Gastrocnemius medialis (tissue), 4 donors: ENCODE measurements at regions not wholly inside any gene's neighbourhood (a gene's known extent, or its start where the extent isn't known, plus 50 kb on each side); places are given as distances from the start of the nearest gene placed in this dataset.

Experiments
- ATAC-seq, 2 donors: fragments of 150-250 bp; one replicate each; pipeline ENCODE4 v1.9.1; 2016
- DNase-seq, 2 donors: peaks; one replicate each; pipeline ENCODE4 v3.0.0-alpha.2; 2019
- H3K27ac ChIP-seq, 4 donors: fragments of 200-600 bp; sonication (generic); 1 replicate in 1 of 4; 2 replicates in 3 of 4; pipeline ENCODE4 v1.5.1; 2016 to 2018; ENCODE audit warnings: mild to moderate bottlenecking in 2 of 4, moderate library complexity in 1 of 4
- H3K27me3 ChIP-seq, 3 donors: fragments of 200-600 bp; sonication (generic) in 2 of 3; 1 replicate in 1 of 3; 2 replicates in 2 of 3; pipeline versions ENCODE4 v1.5.1 to v1.6.0; 2016 to 2019; ENCODE audit warnings: mild to moderate bottlenecking in 1 of 3, moderate library complexity in 1 of 3
- H3K36me3 ChIP-seq, 2 donors: fragments of 200-600 bp; sonication (generic) in 1 of 2; one replicate each; pipeline ENCODE4 v1.5.1; 2017 to 2018
- H3K4me1 ChIP-seq, 2 donors: fragments of 200-600 bp; sonication (generic) in 1 of 2; one replicate each; pipeline ENCODE4 v1.5.1; 2016 to 2017; ENCODE audit warnings: mild to moderate bottlenecking in 2 of 2
- H3K4me3 ChIP-seq, 4 donors: fragments of 200-600 bp; sonication (generic) in 3 of 4; 1 replicate in 1 of 4; 2 replicates in 3 of 4; pipeline ENCODE4 v1.5.1; 2016 to 2019; ENCODE audit warnings: mild to moderate bottlenecking in 2 of 4
- H3K9me3 ChIP-seq, 3 donors: fragments of 200-600 bp; sonication (generic) in 2 of 3; 1 replicate in 1 of 3; 2 replicates in 2 of 3; pipeline ENCODE4 v1.5.1; 2016 to 2019
- CTCF ChIP-seq, 5 experiments: fragments of 450-650 bp in 3 of 5; fragments of 200-600 bp in 2 of 5; sonication (generic) in 2 of 5; IDR thresholded peaks in 4 of 5; conservative IDR thresholded peaks in 1 of 5; 1 replicate in 4 of 5; 2 replicates in 1 of 5; pipeline ENCODE4 v1.5.1; 2016 to 2019; ENCODE audit warnings: antibody characterized with exemption in 5 of 5, mild to moderate bottlenecking in 3 of 5, moderate library complexity in 3 of 5
- POLR2A ChIP-seq, 2 donors: fragments of 450-650 bp; IDR thresholded peaks; one replicate each; pipeline ENCODE4 v1.6.1; 2017; ENCODE audit warnings: antibody characterized with exemption in 2 of 2, mild to moderate bottlenecking in 2 of 2, moderate library complexity in 2 of 2
- in situ Hi-C, 4 donors: fragments of 200-750 bp; cut with MboI; loops; one replicate each; pipeline versions ENCODE4 v1.15.0 to v1.8.0; 2017; ENCODE audit warnings: low sequenced_read_pairs in 4 of 4
- intact Hi-C: fragments of 100-400 bp; cut with DNase I; formaldehyde crosslinking; loops from one replicate; pipeline ENCODE4 v1.15.1; 2023; ENCODE audit warnings: low total_unique reads

- intact Hi-C loops: no loop called here
- TF ChIP-seq POLR2A (IDR thresholded peaks at IDR 0.05) (no peak), CTCF (IDR thresholded peaks at IDR 0.05 in 4 of 5, conservative IDR thresholded peaks at IDR 0.05 in 1 of 5) (no peak)
- Histone ChIP-seq H3K27ac (no peak overlapping the region), H3K36me3 (no peaks in the 10 kb centered on the region), H3K4me3 (no peak overlapping the region), H3K9me3 (no peaks in the 10 kb centered on the region), H3K27me3 (no peaks in the 10 kb centered on the region), H3K4me1 (peaks cover 6 to 14% of the 10 kb centered on the region in 2 donors)
- ATAC-seq: no peak
- in situ Hi-C loops: no loop called here
- DNase-seq: no peak
Measured at GRCh38 chr6:6970851-6971250, 136.9 kb upstream of the RREB1 start.

GRCh38 chr6:6971369-6971768, 136.4 kb upstream of the RREB1 start:
- peaks cover 12 to 19% of the 10 kb centered on the region in 2 donors for H3K4me1 ChIP-seq
- intact Hi-C loops: no loop called here
- no peaks in the 10 kb centered on the region for H3K36me3 ChIP-seq
- no peak for DNase-seq
- ATAC-seq: no peak
- in situ Hi-C loops: no loop called here
- H3K9me3 ChIP-seq: no peaks in the 10 kb centered on the region
- no peak overlapping the region for H3K4me3 ChIP-seq
- H3K27me3 ChIP-seq: no peaks in the 10 kb centered on the region
- TF ChIP-seq CTCF (IDR thresholded peaks at IDR 0.05 in 4 of 5, conservative IDR thresholded peaks at IDR 0.05 in 1 of 5) (no peak), POLR2A (IDR thresholded peaks at IDR 0.05) (no peak)
- no peak overlapping the region for H3K27ac ChIP-seq

- H3K27ac ChIP-seq: no peak overlapping the region
- in situ Hi-C loops (no loop called here), intact Hi-C loops (no loop called here)
- ATAC-seq (no peak), DNase-seq (no peak)
- no peak overlapping the region for H3K4me3 ChIP-seq
- no peaks in the 10 kb centered on the region for H3K9me3 ChIP-seq
- no peak for TF ChIP-seq POLR2A (IDR thresholded peaks at IDR 0.05)
- H3K27me3 ChIP-seq: no peaks in the 10 kb centered on the region
- H3K4me1 ChIP-seq: peaks cover 18 to 28% of the 10 kb centered on the region in 2 donors
- H3K36me3 ChIP-seq: no peaks in the 10 kb centered on the region
Measured at GRCh38 chr6:6972456-6972855, 135.3 kb upstream of the RREB1 start.

GRCh38 chr6:6973721-6974120, 134.0 kb upstream of the RREB1 start:
- intact Hi-C loops: loop anchor here (2.0 kb wide), 1 partner anchor 47 kb away; no protein-coding TSS in a partner anchor
- ATAC-seq: no peak
- DNase-seq: no peak
- H3K4me3 ChIP-seq: no peak overlapping the region
- H3K27me3 ChIP-seq: no peaks in the 10 kb centered on the region
- in situ Hi-C loops: no loop called here
- no peak for TF ChIP-seq POLR2A (IDR thresholded peaks at IDR 0.05)
- TF ChIP-seq CTCF (IDR thresholded peaks at IDR 0.05 in 4 of 5, conservative IDR thresholded peaks at IDR 0.05 in 1 of 5): no peak
- no peaks in the 10 kb centered on the region for H3K36me3 ChIP-seq
- no peaks in the 10 kb centered on the region for H3K9me3 ChIP-seq
- H3K27ac ChIP-seq: no peak overlapping the region
- peaks cover 18 to 28% of the 10 kb centered on the region in 2 donors for H3K4me1 ChIP-seq

- in situ Hi-C loops: no loop called here
- peaks cover 18 to 28% of the 10 kb centered on the region in 2 donors for H3K4me1 ChIP-seq
- TF ChIP-seq POLR2A (IDR thresholded peaks at IDR 0.05): no peak
- TF ChIP-seq CTCF (IDR thresholded peaks at IDR 0.05 in 4 of 5, conservative IDR thresholded peaks at IDR 0.05 in 1 of 5): no peak
- ATAC-seq (peak; percentile 95 to 96), DNase-seq (peak; percentile 82 to 86)
- no peaks in the 10 kb centered on the region for H3K36me3 ChIP-seq
- intact Hi-C loops: loop anchor here (1.0 to 5.0 kb wide), 4 partner anchors 32 to 262 kb away; no protein-coding TSS in a partner anchor
- no peaks in the 10 kb centered on the region for H3K9me3 ChIP-seq
- H3K27ac ChIP-seq: peak overlapping the region; percentile 82 to 93 (median 82)
- no peak overlapping the region for H3K4me3 ChIP-seq
- H3K27me3 ChIP-seq: no peaks in the 10 kb centered on the region
Measured at GRCh38 chr6:6975459-6976111, 132.2 kb upstream of the RREB1 start.
